ENCODE measurements at regions not wholly inside any gene's neighbourhood (a gene's known extent, or its start where the extent isn't known, plus 50 kb on each side); places are given as distances from the start of the nearest gene placed in this dataset.

DNA sequence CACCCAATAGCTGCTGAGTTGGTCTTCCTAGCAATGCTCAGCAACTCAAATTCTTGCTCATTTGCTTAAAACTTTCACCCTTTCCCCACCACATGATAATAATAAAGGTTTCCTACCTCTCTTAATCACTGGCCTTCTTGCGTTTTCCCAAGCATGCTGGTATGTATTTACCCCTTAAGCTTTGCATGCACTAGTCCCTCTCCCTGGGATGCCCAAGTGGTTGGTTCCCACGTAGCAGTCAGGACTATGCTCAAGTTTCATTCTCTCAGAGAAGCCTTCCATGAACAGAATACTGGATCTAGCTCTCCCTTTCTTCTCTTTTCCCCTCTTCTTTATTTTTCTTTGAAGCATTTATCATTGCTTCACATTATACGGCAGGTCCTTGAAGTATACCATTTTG lies 108.8 kb downstream of the KBTBD8 start:
- TF ChIP-seq CTCF (conservative IDR thresholded peaks at IDR 0.05; ENCODE audit: low read length) (no peak), EZH2phosphoT487 (IDR thresholded peaks at IDR 0.05; ENCODE audit: borderline replicate concordance) (no peak)
